Pancreas (tissue), 10 donors: ENCODE measurements at regions not wholly inside any gene's neighbourhood (a gene's known extent, or its start where the extent isn't known, plus 50 kb on each side); places are given as distances from the start of the nearest gene placed in this dataset.

Experiments
- ATAC-seq, 4 donors: fragments of 200-7000 bp; cut with Tn5 transposase; one replicate each; pipeline versions ENCODE4 v1.8.0 to v1.9.1; 2020; ENCODE audit warnings: mild to moderate bottlenecking in 4 of 4, moderate library complexity in 4 of 4
- DNase-seq, 6 donors: peaks; one replicate each; pipeline ENCODE4 v3.0.0-alpha.2; 2020
- FAIRE-seq: peaks from 2 replicates; lab custom pipeline; 2012; peaks lifted over from hg19 to GRCh38; lab: Jason Lieb, UNC
- H3K27ac ChIP-seq, 4 donors: fragments of 200-600 bp; sonication (generic); 1 replicate in 3 of 4; 2 replicates in 1 of 4; pipeline versions ENCODE4 v1.5.0 to v1.8.0; 2020
- H3K27me3 ChIP-seq, 4 donors: fragments of 200-600 bp; one replicate each; pipeline ENCODE4 v1.8.0; 2021
- H3K36me3 ChIP-seq, 3 donors: fragments of 200-600 bp; sonication (generic) in 1 of 3; one replicate each; pipeline versions ENCODE4 v1.5.0 to v1.8.0; 2020 to 2021
- H3K4me1 ChIP-seq, 3 donors: fragments of 200-600 bp; one replicate each; pipeline ENCODE4 v1.8.0; 2021
- H3K4me3 ChIP-seq, 4 donors: fragments of 200-600 bp; sonication (generic) in 2 of 4; one replicate each; pipeline versions ENCODE4 v1.5.0 to v1.8.0; 2020 to 2021
- H3K9me3 ChIP-seq, 4 donors: fragments of 200-600 bp; one replicate each; pipeline ENCODE4 v1.8.0; 2021
- WGBS, 2 donors: extraction: QIAGEN DNeasy Blood & Tissue Kit; methylation state at CpG; one replicate each; pipeline ENCODE4 v1.1.7; 2013; 5-methylcytosine and 5-hydroxymethylcytosine counted together
- intact Hi-C, 3 donors: fragments of 100-400 bp; cut with DNase I; formaldehyde crosslinking; loops; one replicate each; pipeline versions ENCODE4 v1.11.1 to v1.14.2; 2022
- TF ChIP-seq, protein P1 (sequence below), 4 donors: fragments of 200-600 bp; sonication (generic) in 3 of 4; IDR thresholded peaks; one replicate each; pipeline versions ENCODE4 v1.5.0 to v1.8.0; 2021; ENCODE audit warnings: antibody characterized with exemption in 4 of 4
- donor health status: healthy with polysubstance abuse.
- donor health status: DM: no; HTN: no; CAD: no; lungs with moderate emphysema.
- donor health status: DM: no; HTN: no; CAD: no.
- donor health status: control.
- donor health status: control.
- donor health status: Bipolar disorder and iron deficiency.
- donor health status: DM: yes; HTN: yes; CAD: no.
- donor health status: DM: no; HTN: no; CAD: no.
- donor health status: DM: no; HTN: no; CAD: no.
- donor health status: DM: yes; HTN: yes; CAD: no.

DNA sequence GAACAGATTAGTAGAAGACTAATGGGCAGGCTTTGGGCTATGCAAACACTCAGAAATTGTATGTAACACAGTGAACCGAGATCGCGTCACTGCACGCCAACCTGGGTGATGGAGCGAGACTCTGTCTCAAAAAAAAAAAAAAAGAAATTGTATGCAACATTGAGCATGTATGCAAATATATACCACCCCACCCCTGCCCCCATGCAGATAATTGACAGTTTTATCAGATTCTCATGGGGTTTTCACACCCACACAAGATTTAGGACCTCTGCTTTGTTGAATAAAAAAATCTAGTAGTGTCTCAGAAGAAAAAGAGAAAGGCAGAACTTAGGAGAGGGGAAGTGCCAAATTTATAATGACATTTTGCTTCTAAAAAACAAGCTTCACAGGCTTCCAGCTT is 131.6 kb upstream of the FN1 start:
- ATAC-seq (no peak), FAIRE-seq (no peak), DNase-seq (no peak)
- Histone ChIP-seq H3K36me3 (no peaks in the 10 kb centered on the region), H3K4me1 (no peaks in the 10 kb centered on the region), H3K27ac (no peak overlapping the region), H3K27me3 (no peaks in the 10 kb centered on the region), H3K4me3 (no peak overlapping the region), H3K9me3 (no peaks in the 10 kb centered on the region)
- intact Hi-C loops: no loop called here
- TF ChIP-seq, protein P1, sequence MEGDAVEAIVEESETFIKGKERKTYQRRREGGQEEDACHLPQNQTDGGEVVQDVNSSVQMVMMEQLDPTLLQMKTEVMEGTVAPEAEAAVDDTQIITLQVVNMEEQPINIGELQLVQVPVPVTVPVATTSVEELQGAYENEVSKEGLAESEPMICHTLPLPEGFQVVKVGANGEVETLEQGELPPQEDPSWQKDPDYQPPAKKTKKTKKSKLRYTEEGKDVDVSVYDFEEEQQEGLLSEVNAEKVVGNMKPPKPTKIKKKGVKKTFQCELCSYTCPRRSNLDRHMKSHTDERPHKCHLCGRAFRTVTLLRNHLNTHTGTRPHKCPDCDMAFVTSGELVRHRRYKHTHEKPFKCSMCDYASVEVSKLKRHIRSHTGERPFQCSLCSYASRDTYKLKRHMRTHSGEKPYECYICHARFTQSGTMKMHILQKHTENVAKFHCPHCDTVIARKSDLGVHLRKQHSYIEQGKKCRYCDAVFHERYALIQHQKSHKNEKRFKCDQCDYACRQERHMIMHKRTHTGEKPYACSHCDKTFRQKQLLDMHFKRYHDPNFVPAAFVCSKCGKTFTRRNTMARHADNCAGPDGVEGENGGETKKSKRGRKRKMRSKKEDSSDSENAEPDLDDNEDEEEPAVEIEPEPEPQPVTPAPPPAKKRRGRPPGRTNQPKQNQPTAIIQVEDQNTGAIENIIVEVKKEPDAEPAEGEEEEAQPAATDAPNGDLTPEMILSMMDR (IDR thresholded peaks at IDR 0.05): no peak
- 71 to 85% methylated on average over 5 of the region's 5 CpGs for WGBS, 2 donors

DNA sequence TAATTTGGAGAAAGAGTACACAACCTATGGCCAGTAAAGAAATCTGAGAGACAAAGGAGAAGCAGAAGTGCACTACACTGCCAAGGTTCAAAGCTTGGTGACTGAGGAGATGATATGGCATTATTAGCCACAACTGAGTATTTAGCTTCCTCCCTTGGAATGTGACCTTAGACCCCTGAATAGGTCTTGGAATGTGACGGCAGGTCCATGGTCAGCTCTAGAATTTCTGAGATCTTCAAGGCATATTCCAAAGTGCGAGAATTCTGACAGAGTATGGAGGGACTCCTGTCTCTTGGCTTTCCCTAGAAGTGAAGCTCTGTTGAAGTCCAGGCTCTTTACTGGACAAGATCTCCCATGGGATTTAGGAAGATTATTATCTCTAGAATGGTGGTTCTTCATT is 130.0 kb upstream of the FN1 start:
- no peak for FAIRE-seq

DNA sequence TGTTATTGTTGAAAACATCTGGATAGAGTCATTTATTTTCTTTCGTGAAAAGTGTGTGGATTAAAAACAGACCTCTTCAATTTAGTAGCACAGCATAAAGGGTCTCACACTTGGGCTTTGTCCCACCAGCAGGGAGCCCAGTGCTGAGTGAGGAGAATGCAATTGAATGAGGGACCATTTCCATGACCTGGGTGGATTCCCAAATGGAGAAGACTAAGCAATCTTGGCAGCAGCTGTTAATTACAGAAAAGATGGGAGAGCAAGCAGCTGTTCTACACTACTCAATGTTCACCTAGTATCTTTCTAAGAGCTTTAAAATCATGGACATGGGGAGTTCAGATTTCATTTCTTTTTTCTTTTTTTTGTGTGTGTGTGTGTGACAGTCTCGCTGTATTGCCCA is 121.8 kb upstream of the FN1 start:
- TF ChIP-seq, protein P1 (IDR thresholded peaks at IDR 0.05): no peak
- Histone ChIP-seq H3K36me3 (no peaks in the 10 kb centered on the region), H3K27ac (no peak overlapping the region), H3K27me3 (no peaks in the 10 kb centered on the region), H3K4me3 (no peak overlapping the region), H3K4me1 (no peaks in the 10 kb centered on the region), H3K9me3 (no peaks in the 10 kb centered on the region)
- DNase-seq: no peak
- no peak for ATAC-seq
- intact Hi-C loops: no loop called here
- 90 to 93% methylated on average over 2 of the region's 2 CpGs for WGBS, 2 donors
- no peak for FAIRE-seq

More for the DNA sequence above, 130.0 kb upstream of the FN1 start:
- H3K36me3 ChIP-seq: no peaks in the 10 kb centered on the region
- intact Hi-C loops: no loop called here
- H3K9me3 ChIP-seq: no peaks in the 10 kb centered on the region
- DNase-seq (no peak), ATAC-seq (no peak)
- no peak overlapping the region for H3K27ac ChIP-seq
- no peaks in the 10 kb centered on the region for H3K4me1 ChIP-seq
- H3K4me3 ChIP-seq: no peak overlapping the region
- 81 to 85% methylated on average over 2 of the region's 2 CpGs for WGBS, 2 donors
- TF ChIP-seq, protein P1 (IDR thresholded peaks at IDR 0.05): no peak
- H3K27me3 ChIP-seq: no peaks in the 10 kb centered on the region

DNA sequence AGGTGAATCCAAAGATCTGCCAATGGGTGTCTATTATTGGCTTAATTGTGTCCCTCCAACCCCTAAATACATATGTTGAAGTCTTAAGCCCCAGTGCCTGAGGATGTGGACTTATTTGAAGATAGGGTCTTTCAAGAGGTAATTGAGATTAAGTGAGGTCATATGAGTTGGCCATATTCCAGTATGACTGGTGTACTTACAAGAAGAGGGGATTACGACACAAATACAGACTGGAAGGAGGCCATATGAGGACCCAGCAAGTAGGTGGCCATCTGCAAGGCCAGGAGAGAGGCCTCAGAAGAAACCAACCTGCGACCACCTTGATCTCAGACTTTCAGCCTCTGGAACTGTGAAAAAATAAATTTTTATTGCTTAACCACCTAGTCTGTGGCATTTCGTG is 121.1 kb upstream of the FN1 start:
- WGBS, 2 donors: 76 to 84% methylated on average over 3 of the region's 3 CpGs
- intact Hi-C loops: no loop called here
- DNase-seq: no peak
- Histone ChIP-seq H3K27me3 (no peaks in the 10 kb centered on the region), H3K27ac (no peak overlapping the region), H3K4me3 (no peak overlapping the region), H3K36me3 (no peaks in the 10 kb centered on the region), H3K4me1 (no peaks in the 10 kb centered on the region), H3K9me3 (no peaks in the 10 kb centered on the region)
- TF ChIP-seq, protein P1 (IDR thresholded peaks at IDR 0.05): no peak
- no peak for FAIRE-seq
- ATAC-seq: no peak

DNA sequence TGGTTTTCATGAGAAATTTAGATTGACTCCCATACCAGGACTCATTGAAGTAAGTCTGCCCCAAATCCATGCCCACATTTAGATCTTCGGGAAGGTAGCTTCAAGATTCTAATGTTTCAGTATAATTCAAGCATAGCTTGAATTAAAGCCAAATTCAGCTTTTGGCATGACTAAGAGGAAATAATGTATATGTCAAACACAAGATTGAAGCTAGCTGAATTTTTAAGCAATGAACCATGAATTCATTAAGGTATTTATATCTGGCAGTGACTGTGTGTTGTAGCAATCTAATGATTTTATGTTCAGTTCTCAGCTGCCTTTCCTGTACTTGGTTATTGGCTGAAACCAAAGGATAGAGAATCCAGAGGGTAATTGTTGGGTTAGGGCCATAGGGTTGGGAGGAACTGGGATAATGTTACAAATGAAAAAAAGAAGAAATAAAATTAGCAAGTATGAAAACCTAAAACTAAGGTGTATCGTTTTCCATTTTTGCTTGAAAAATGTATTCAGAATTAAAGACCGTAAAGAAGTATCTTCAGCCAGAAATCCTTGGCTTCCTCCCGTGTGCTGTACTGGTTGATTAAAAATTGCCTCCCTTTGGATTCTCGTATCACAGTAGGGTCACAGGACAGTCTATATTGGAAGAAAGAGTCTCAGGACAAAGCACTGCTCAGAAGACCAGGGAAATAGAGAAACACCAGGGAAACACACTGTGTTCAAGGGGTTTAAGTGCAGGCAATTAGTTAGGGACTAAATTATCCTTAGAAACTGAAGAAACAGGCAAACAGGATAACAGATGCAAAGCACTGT is 119.0 kb upstream of the FN1 start:
- Histone ChIP-seq H3K4me1 (no peaks in the 10 kb centered on the region), H3K9me3 (no peaks in the 10 kb centered on the region), H3K4me3 (no peak overlapping the region), H3K27me3 (no peaks in the 10 kb centered on the region), H3K27ac (no peak overlapping the region), H3K36me3 (no peaks in the 10 kb centered on the region)
- FAIRE-seq: no peak
- no peak for ATAC-seq
- TF ChIP-seq, protein P1 (IDR thresholded peaks at IDR 0.05): no peak
- intact Hi-C loops: no loop called here
- WGBS, 2 donors: 60 to 65% methylated on average over 5 of the region's 5 CpGs
- DNase-seq: no peak
